ENCODE measurements at regions not wholly inside any gene's neighbourhood (a gene's known extent, or its start where the extent isn't known, plus 50 kb on each side); places are given as distances from the start of the nearest gene placed in this dataset.

- intact Hi-C loops (cut with DNase I) = no loop called here
- Histone ChIP-seq H3K36me3 (no peaks in the 10 kb centered on the region), H3K9me3 (no peaks in the 10 kb centered on the region), H3K4me1 (peaks cover 0 to 43% (median 34%) of the 10 kb centered on the region in 4 donors), H3K27ac (peak overlapping the region; percentile 39 to 75 (median 66)), H3K27me3 (no peaks in the 10 kb centered on the region), H3K4me3 (no peak overlapping the region)
- WGBS, 2 donors = 7 to 32% methylated on average over 2 of the region's 2 CpGs
- TF ChIP-seq CTCF (IDR thresholded peaks at IDR 0.05) (no peak), POLR2AphosphoS5 (IDR thresholded peaks at IDR 0.05) (peak in 3 of 4 donors; percentile 62 to 79 (median 72)), EP300 (IDR thresholded peaks at IDR 0.05) (peak in 2 of 4 donors; percentile 42 to 62)
- DNase-seq = no peak
Measured at GRCh38 chr5:144028636-144029035, 141.8 kb downstream of the YIPF5 start.

DNA sequence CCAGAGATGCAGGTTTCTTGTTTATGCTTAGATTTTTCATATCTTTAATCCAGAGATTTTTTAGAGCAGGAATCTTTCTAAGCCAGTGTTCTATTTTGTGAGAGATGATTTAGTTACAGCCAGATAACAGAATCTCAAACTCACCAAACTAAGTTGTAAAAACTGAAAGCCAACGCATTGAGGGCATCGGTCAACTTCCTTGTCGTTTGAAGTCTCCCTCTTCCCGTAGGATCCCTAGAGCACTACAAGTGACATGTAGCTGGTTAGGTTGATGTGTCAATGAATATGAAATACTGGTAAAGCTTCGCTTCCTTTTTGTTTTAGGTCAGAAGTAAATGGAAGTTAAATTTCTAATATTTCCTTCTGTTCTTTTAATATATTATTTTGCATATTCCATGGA, 139.6 kb downstream of the YIPF5 start:
- Histone ChIP-seq H3K9me3 (no peaks in the 10 kb centered on the region), H3K4me3 (no peak overlapping the region), H3K27me3 (no peaks in the 10 kb centered on the region), H3K4me1 (peaks cover 0 to 48% (median 37%) of the 10 kb centered on the region in 4 donors), H3K27ac (no peak overlapping the region), H3K36me3 (no peaks in the 10 kb centered on the region)
- intact Hi-C loops (cut with DNase I) = no loop called here
- WGBS, 2 donors = 21 to 70% methylated on average over 5 of the region's 5 CpGs
- no peak for DNase-seq
- TF ChIP-seq EP300 (IDR thresholded peaks at IDR 0.05) (no peak), POLR2AphosphoS5 (IDR thresholded peaks at IDR 0.05) (no peak), CTCF (IDR thresholded peaks at IDR 0.05) (no peak), POLR2A (IDR thresholded peaks at IDR 0.05) (no peak)

GRCh38 chr5:144032375-144032774, 138.1 kb downstream of the YIPF5 start:
- peak overlapping the region in 2 of 4 donors; percentile 44 to 46 for H3K27ac ChIP-seq
- WGBS, 2 donors = 30 to 55% methylated on average over 6 of the region's 6 CpGs
- intact Hi-C loops (cut with DNase I) = no loop called here
- DNase-seq = no peak
- H3K4me3 ChIP-seq = no peak overlapping the region
- peak in 3 of 4 donors; percentile 40 to 58 (median 55) for TF ChIP-seq POLR2AphosphoS5 (IDR thresholded peaks at IDR 0.05)
- no peak for TF ChIP-seq EP300 (IDR thresholded peaks at IDR 0.05)
- TF ChIP-seq POLR2A (IDR thresholded peaks at IDR 0.05) = no peak
- no peak for TF ChIP-seq CTCF (IDR thresholded peaks at IDR 0.05)
- peaks cover 0 to 48% (median 37%) of the 10 kb centered on the region in 4 donors for H3K4me1 ChIP-seq
- no peaks in the 10 kb centered on the region for H3K9me3 ChIP-seq
- no peaks in the 10 kb centered on the region for H3K36me3 ChIP-seq
- no peaks in the 10 kb centered on the region for H3K27me3 ChIP-seq

GRCh38 chr5:144033486-144033885, 137.0 kb downstream of the YIPF5 start:
- TF ChIP-seq POLR2AphosphoS5 (IDR thresholded peaks at IDR 0.05) = no peak
- no peak for TF ChIP-seq POLR2A (IDR thresholded peaks at IDR 0.05)
- TF ChIP-seq EP300 (IDR thresholded peaks at IDR 0.05) = no peak
- TF ChIP-seq CTCF (IDR thresholded peaks at IDR 0.05) = no peak
- WGBS, 2 donors = 68 to 76% methylated on average over 3 of the region's 3 CpGs
- H3K27me3 ChIP-seq = no peaks in the 10 kb centered on the region
- no peaks in the 10 kb centered on the region for H3K9me3 ChIP-seq
- peaks cover 0 to 38% (median 28%) of the 10 kb centered on the region in 4 donors for H3K4me1 ChIP-seq
- no peak overlapping the region for H3K27ac ChIP-seq
- no peak for DNase-seq
- intact Hi-C loops (cut with DNase I) = no loop called here
- no peaks in the 10 kb centered on the region for H3K36me3 ChIP-seq
- no peak overlapping the region for H3K4me3 ChIP-seq
